ENCODE measurements at regions not wholly inside any gene's neighbourhood (a gene's known extent, or its start where the extent isn't known, plus 50 kb on each side); places are given as distances from the start of the nearest gene placed in this dataset.

GRCh38 chr10:129156406-129156805 is 310.6 kb upstream of the MGMT start:
- TF ChIP-seq CTCF (IDR thresholded peaks at IDR 0.05; ENCODE audit: extremely low read depth in 1 of 2, insufficient read depth in 1 of 2, low read depth in 1 of 2, low read length in 2 of 2): no peak
- no peak for TF ChIP-seq POLR2A (IDR thresholded peaks at IDR 0.05; ENCODE audit: low read depth, low read length)
- TF ChIP-seq MYC (IDR thresholded peaks at IDR 0.05; ENCODE audit: low read depth, low read length): no peak
- no peak for TF ChIP-seq POLR2AphosphoS5 (IDR thresholded peaks at IDR 0.05; ENCODE audit: insufficient read depth, low read depth, low read length)
- no peak for TF ChIP-seq EZH2 (IDR thresholded peaks at IDR 0.05; ENCODE audit: borderline replicate concordance, low read depth, low read length, severe bottlenecking)
- TF ChIP-seq JUN (IDR thresholded peaks at IDR 0.05; ENCODE audit: borderline replicate concordance, insufficient read depth, insufficient read length, low read depth): no peak
- TF ChIP-seq FOS (IDR thresholded peaks at IDR 0.05; ENCODE audit: borderline replicate concordance, insufficient read depth, low read length): no peak
